ENCODE measurements at regions not wholly inside any gene's neighbourhood (a gene's known extent, or its start where the extent isn't known, plus 50 kb on each side); places are given as distances from the start of the nearest gene placed in this dataset.

DNA sequence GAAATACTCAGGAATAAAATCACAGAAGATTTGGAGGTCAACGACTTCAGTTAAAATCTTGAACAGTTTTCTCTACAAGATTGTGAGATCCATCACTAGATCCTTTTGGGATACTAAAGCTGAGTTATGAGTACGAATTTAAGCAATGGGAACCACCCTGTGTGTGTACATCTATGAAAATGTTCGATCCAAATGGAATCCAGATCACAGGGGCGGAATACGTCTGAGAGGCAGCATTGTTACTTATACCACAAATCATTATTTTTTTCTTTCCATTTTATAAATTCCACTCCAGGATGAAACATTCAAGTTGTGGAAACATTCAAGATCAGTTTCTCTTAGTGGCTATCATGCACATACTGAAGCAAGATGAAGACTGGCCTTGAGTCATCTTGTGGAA lies 239.3 kb upstream of the PAPPA start:
- DNase-seq, result no peak

- no peak for DNase-seq
Measured at GRCh38 chr9:115921301-115921700, 232.3 kb upstream of the PAPPA start.

GRCh38 chr9:115922444-115922843 lies 231.1 kb upstream of the PAPPA start:
- no peak for DNase-seq

GRCh38 chr9:115923410-115923809 lies 230.2 kb upstream of the PAPPA start:
- no peak for DNase-seq

DNA sequence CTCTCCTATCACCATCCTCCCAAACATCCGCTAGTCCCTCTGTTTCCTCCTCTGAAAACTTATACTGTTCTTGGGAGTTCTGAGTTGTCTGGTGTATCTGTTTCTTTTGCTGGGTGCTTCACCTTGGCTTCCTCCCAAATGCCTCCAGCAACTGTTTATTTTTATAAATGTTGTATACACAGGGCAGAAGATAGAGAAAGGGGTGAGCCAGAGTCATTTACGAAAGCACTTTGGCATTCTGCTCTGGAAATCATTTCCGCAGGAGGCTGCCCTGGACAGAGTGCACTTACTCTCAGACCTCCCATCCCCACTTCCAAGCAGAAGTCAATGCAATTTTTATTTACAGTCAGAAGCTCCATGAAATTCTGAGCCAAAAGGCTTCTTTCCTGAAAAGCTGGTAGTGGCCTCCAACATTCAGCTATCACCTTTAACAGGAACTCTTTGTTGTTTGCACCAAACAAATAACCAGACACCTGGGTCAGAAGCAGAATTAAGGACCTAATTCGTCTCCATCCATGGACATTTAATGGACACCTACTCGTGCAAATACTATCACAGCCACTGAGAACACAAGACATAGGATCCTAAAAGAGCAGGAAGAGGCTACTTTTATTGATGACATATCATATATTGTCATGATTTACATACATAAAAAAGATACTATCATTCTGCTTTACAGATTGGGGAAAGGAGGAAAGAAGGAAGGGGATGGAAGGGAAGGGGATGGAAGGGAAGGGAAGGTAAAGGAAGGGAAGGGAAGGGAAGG lies 229.5 kb upstream of the PAPPA start:
- DNase-seq, result no peak

GRCh38 chr9:115924669-115924987 lies 229.0 kb upstream of the PAPPA start:
- DNase-seq, result no peak

DNA sequence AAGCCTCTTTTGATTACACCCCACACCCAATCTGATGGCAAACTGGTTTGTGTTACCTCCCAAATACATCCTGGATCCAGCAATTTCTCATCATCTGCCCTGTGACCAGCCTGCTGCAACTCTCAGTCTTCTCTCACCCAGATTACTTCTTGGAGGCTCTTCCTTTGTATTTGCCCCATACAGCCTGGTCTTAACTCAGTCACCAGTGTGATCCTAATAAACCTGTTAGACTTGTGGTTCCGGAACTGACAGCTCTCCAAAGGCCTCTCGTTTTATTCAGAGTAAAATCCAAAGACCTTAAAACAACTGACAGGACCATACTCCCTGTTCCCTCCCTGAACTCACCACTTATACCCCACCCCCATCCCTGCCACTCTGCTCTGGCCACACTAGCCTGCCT lies 228.2 kb upstream of the PAPPA start:
- DNase-seq, result no peak

- DNase-seq, result no peak
Measured at GRCh38 chr9:115930472-115930871, 223.1 kb upstream of the PAPPA start.

DNA sequence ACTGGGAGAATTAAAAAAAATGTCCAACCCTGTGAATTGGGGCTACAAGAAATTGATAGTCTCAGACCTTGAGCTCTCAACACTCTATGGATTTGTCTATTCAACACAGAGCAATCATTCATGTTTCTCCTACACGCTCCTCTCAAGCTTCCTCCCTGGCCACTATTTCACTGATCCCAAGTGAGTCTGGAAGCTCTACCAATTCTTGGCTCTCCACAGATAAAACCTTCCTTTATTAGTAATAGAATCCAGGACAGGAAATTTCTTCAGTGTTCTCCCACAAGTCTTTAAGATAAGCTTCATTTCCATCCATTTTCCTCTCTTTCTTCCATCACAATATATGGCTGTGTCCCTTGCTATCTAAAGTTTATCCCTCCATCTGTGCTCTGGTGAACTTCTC lies 215.1 kb upstream of the PAPPA start:
- DNase-seq, result no peak

DNA sequence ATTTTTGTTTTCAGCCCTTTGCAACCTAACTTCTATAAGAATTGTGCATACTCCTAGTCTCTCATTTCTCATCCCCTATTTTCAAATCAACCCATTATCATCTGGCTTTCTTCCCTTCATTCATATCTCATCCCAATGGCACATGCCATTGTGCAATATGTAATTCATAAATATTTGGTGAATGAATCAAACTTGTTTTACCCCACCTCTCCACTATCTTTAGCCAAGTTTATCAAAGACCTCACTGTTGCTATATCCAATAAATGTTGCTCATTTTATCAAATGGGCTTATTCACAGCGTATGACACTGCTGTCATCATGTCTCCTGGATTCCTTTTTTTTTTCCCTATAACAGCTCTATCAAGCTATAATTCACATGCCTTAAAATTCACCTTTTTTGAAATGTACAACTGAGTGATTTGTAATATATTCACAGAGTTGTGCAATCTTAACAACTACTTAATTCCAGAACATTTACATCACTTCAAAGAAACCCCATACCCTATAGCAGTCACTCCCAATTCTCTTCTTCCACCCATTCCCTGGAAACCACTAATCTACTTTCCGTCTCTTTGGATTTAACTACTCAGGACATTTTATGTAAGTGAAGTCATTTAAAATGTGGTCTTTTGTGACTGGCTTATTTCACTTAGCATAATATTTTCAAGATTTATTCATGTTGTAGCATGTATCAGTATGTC lies 214.4 kb upstream of the PAPPA start:
- no peak for DNase-seq

- DNase-seq, result no peak
Measured at GRCh38 chr9:115941561-115942315, 211.9 kb upstream of the PAPPA start.

DNA sequence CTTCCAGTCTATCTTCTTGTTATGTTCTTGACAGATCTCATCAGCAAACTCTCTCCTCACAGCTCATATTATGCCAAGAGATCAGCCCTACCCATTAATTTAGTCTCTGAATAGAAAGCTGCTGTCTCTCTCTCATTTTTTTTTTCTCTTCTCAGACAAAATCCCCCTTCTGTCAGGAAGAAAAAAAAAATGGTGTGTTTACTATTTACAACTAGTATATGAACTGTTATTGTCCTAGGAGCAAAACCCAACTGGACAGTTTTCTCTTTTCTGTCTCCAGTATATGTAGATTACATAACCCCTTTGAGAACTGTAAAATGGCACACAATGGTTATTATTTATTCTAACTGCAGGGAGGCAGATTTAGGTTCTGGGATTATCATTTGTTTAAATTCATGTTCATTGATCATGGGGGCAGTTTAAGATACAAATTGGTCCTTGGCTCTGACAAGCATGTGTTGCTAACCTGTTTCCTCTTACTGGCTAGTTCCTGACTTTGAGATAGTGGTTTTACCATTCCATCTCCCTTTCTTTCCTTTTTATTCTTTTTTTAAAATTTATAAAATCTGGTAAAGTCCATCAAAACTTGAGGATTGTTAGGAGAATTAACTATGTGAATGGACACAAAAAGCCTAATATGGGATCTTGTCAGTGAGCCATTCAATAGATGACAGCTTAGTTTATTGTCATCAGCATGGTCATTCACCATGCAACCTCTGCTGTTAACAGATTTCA lies 210.0 kb upstream of the PAPPA start:
- no peak for DNase-seq

- no peak for DNase-seq
Measured at GRCh38 chr9:115944166-115944948, 209.2 kb upstream of the PAPPA start.

- DNase-seq, result no peak
Measured at GRCh38 chr9:115945009-115945431, 208.6 kb upstream of the PAPPA start.

- no peak for DNase-seq
Measured at GRCh38 chr9:115946530-115946929, 207.1 kb upstream of the PAPPA start.

- no peak for DNase-seq
Measured at GRCh38 chr9:115951977-115952376, 201.6 kb upstream of the PAPPA start.

DNA sequence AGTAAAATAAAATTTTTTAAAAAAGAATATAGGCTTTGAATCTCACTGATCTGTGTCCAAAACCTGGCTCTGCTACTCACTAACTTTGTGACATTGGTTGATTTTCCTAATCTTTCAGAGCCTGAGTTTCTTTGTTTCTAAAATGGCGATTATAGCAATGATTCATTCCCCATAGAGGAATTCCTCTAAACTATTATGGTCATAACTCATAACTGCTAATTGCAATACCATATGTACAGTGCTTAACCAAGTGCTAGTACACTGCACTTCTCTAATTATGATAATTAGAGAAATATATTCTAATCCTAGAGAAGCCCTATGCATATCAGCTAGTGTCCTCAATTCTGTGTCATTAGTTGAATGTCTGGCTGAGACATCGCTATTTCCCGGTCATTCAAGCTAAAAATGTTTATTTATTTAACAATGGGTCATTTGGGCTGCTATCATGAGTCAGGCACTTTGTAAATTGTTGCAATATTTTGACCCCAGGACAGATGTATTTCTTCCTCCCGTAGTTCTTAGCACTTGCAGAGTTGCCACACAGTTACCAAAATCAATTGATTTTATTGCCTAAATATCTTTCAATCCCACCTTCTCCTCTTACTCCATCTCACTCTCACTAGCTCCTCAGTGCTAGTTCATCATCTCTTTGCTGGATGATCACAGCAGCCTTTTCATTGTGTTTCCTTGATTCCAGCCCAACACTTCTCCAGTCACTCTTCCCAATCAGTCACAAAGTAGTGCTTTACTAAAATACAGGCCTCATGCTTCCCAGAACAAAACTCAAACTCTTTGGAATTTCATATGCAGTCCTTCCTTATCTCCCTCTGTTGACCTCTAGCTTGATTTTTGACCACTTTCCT lies 200.9 kb upstream of the PAPPA start:
- DNase-seq, result no peak

- no peak for DNase-seq
Measured at GRCh38 chr9:115956371-115956770, 197.2 kb upstream of the PAPPA start.

- DNase-seq, result no peak
Measured at GRCh38 chr9:115957585-115957984, 196.0 kb upstream of the PAPPA start.

DNA sequence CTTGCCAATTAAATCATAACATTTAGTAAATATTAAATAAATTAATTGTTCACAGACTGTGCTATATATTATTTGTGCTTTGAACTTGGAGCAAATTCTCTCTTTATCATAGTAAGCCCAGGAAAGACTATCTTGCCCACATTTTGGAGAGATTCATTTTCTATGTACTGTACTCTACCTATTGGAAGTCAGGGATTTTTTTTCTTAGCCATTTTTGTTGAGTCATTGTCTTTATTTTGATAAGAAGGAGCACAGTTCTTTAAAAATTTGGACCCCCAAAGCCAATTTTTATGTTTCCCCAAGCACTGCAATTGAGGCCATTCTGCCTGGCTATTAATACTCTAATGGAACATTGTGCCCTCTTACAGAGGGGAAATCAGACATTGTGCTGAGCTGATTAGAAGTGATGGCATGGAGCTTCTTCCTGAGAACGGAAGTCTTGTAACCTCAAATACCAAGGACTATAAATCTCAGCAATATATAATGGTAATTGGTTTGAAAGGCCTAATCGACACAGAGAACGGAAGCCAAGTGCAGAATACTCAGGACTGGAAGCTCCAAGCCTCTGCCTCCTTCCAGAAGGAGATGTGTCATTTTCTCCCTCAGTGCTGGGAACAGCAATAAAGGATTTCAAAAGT lies 188.8 kb upstream of the PAPPA start:
- no peak for DNase-seq

- no peak for DNase-seq
Measured at GRCh38 chr9:115966660-115967059, 186.9 kb upstream of the PAPPA start.
